ENCODE measurements at regions not wholly inside any gene's neighbourhood (a gene's known extent, or its start where the extent isn't known, plus 50 kb on each side); places are given as distances from the start of the nearest gene placed in this dataset.

DNA sequence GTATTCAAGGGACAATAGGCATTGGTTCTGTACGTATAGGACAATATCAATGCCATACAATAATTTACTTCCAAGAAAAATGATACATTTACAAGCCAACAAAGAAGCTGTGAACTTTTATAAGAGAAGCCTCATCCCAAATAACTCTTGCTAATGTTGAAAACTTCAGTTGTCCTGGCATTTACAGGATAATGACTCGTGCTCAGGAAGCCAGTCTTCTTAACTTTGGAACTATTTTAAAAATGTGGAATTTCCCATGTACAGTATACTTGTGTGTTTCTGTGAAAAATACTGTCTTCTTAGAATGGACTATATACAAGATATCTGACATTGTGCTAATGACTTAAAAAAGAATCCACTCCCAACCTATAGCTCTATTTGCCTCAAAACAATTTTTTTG, 1479.3 kb upstream of the CDH9 start:
- WGBS, result 69% methylated on average over 2 of the region's 2 CpGs
- no peaks in the 10 kb centered on the region for H3K36me3 ChIP-seq
- no peaks in the 10 kb centered on the region for H3K27me3 ChIP-seq
- H3K27ac ChIP-seq (replicated peaks in 1 of 4), result no peak overlapping the region
- no peaks in the 10 kb centered on the region for H3K4me1 ChIP-seq
- H3K9me3 ChIP-seq, result no peaks in the 10 kb centered on the region
- intact Hi-C loops (cut with DNase I), result no loop called here
- TF ChIP-seq EP300 (IDR thresholded peaks at IDR 0.05), result no peak
- TF ChIP-seq, protein P1, sequence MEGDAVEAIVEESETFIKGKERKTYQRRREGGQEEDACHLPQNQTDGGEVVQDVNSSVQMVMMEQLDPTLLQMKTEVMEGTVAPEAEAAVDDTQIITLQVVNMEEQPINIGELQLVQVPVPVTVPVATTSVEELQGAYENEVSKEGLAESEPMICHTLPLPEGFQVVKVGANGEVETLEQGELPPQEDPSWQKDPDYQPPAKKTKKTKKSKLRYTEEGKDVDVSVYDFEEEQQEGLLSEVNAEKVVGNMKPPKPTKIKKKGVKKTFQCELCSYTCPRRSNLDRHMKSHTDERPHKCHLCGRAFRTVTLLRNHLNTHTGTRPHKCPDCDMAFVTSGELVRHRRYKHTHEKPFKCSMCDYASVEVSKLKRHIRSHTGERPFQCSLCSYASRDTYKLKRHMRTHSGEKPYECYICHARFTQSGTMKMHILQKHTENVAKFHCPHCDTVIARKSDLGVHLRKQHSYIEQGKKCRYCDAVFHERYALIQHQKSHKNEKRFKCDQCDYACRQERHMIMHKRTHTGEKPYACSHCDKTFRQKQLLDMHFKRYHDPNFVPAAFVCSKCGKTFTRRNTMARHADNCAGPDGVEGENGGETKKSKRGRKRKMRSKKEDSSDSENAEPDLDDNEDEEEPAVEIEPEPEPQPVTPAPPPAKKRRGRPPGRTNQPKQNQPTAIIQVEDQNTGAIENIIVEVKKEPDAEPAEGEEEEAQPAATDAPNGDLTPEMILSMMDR (IDR thresholded peaks at IDR 0.05), result no peak
- no peak for TF ChIP-seq POLR2A (IDR thresholded peaks at IDR 0.05; ENCODE audit: low read depth)
- TF ChIP-seq POLR2AphosphoS5 (IDR thresholded peaks at IDR 0.05), result no peak
- no peak overlapping the region for H3K4me3 ChIP-seq
- DNase-seq (ENCODE audit: extremely low spot score), result no peak

DNA sequence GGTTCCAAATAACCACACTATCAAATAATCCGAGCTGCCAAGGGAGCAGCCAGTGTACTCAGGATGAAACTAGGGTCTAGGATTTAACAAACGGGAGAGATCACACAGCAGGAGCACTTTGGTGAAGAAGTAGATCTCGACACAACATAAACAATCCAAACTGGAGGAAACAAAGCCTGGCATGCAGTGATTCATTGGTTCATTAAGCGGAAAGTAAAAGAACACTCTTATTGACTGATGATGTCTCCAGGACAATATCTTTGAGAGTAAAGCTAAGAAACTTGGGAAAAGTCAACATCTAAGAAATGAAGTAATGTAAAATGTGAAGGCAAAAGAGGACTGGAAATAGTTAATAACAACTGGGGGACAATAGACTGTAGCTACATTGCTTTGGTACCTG, 1478.3 kb upstream of the CDH9 start:
- Histone ChIP-seq H3K4me1 (no peaks in the 10 kb centered on the region), H3K27me3 (no peaks in the 10 kb centered on the region), H3K36me3 (no peaks in the 10 kb centered on the region), H3K9me3 (no peaks in the 10 kb centered on the region), H3K27ac (replicated peaks in 1 of 4) (no peak overlapping the region), H3K4me3 (no peak overlapping the region)
- TF ChIP-seq, protein P1 (IDR thresholded peaks at IDR 0.05), result no peak
- TF ChIP-seq EP300 (IDR thresholded peaks at IDR 0.05) (no peak), POLR2A (IDR thresholded peaks at IDR 0.05; ENCODE audit: low read depth) (no peak), POLR2AphosphoS5 (IDR thresholded peaks at IDR 0.05) (no peak)
- intact Hi-C loops (cut with DNase I), result no loop called here
- no peak for DNase-seq (ENCODE audit: extremely low spot score)
- WGBS, result 42% methylated on average over 4 of the region's 4 CpGs

DNA sequence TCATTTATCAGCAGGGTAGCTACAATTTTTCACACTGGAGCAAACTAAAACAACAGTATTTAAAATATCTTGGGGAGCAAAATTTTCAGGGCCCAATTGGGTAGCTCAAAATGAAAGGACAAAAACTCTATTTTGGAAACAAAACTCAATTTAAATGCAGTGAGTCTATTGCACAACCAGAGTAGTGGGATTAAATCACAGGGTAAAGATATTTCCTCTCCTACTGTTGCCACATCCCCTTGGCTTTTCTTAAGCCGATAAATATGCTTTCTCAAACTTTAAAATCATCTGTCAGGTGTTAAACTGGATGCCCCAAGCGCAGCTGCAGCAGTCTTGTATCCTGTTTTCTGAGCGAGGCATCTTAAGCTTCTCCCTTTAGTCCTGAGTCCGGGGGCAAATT, 1474.3 kb upstream of the CDH9 start:
- Histone ChIP-seq H3K27me3 (no peaks in the 10 kb centered on the region), H3K36me3 (no peaks in the 10 kb centered on the region), H3K27ac (replicated peaks in 1 of 4) (no peak overlapping the region), H3K4me3 (no peak overlapping the region), H3K9me3 (no peaks in the 10 kb centered on the region), H3K4me1 (no peaks in the 10 kb centered on the region)
- no peak for DNase-seq (ENCODE audit: extremely low spot score)
- intact Hi-C loops (cut with DNase I), result no loop called here
- 72% methylated on average over 4 of the region's 4 CpGs for WGBS
- TF ChIP-seq, protein P1 (IDR thresholded peaks at IDR 0.05), result no peak
- TF ChIP-seq POLR2A (IDR thresholded peaks at IDR 0.05; ENCODE audit: low read depth) (no peak), EP300 (IDR thresholded peaks at IDR 0.05) (no peak), POLR2AphosphoS5 (IDR thresholded peaks at IDR 0.05) (no peak)

- WGBS, result 60% methylated on average over 1 of the region's 1 CpG
- TF ChIP-seq POLR2A (IDR thresholded peaks at IDR 0.05; ENCODE audit: low read depth) (no peak), EP300 (IDR thresholded peaks at IDR 0.05) (no peak), POLR2AphosphoS5 (IDR thresholded peaks at IDR 0.05) (no peak)
- TF ChIP-seq, protein P1 (IDR thresholded peaks at IDR 0.05), result no peak
- Histone ChIP-seq H3K4me3 (no peak overlapping the region), H3K4me1 (no peaks in the 10 kb centered on the region), H3K27me3 (no peaks in the 10 kb centered on the region), H3K36me3 (no peaks in the 10 kb centered on the region), H3K27ac (replicated peaks in 1 of 4) (no peak overlapping the region), H3K9me3 (no peaks in the 10 kb centered on the region)
- intact Hi-C loops (cut with DNase I), result no loop called here
- no peak for DNase-seq (ENCODE audit: extremely low spot score)
Measured at GRCh38 chr5:28505121-28505520, 1466.7 kb upstream of the CDH9 start.

DNA sequence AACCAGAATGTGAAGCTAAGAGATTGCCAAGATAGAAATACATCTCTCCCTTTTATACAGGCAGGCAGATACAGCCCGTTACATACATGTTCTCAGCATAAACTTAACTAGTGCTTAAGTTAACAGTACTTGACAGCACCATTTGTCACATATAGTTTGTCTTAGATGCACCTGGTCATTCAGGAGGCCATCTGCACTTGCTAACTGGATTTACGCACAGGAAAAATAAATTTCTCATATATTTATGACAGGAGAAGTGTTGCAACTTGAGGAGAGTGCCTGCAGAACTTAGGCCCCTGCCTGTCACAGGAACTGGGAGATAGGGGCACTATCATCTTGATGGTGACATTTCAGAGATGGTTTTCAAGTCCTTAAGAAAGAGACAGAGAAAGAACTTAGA, 1462.1 kb upstream of the CDH9 start:
- intact Hi-C loops (cut with DNase I), result no loop called here
- no peaks in the 10 kb centered on the region for H3K36me3 ChIP-seq

More for the DNA sequence above, 1462.1 kb upstream of the CDH9 start:
- WGBS, result 45% methylated on average over 2 of the region's 2 CpGs
- H3K27ac ChIP-seq (replicated peaks in 1 of 4), result no peak overlapping the region
- H3K4me1 ChIP-seq, result no peaks in the 10 kb centered on the region
- DNase-seq (ENCODE audit: extremely low spot score), result no peak
- no peaks in the 10 kb centered on the region for H3K9me3 ChIP-seq
- H3K4me3 ChIP-seq, result no peak overlapping the region
- TF ChIP-seq POLR2AphosphoS5 (IDR thresholded peaks at IDR 0.05) (no peak), POLR2A (IDR thresholded peaks at IDR 0.05; ENCODE audit: low read depth) (no peak), EP300 (IDR thresholded peaks at IDR 0.05) (no peak)
- TF ChIP-seq, protein P1 (IDR thresholded peaks at IDR 0.05), result no peak
- H3K27me3 ChIP-seq, result no peaks in the 10 kb centered on the region
